GM23338 (cell line): ENCODE measurements at regions not wholly inside any gene's neighbourhood (a gene's known extent, or its start where the extent isn't known, plus 50 kb on each side); places are given as distances from the start of the nearest gene placed in this dataset.

Source experiments
- CREB1 ChIP-seq: fragments of 250-450 bp; sonication (Bioruptor Pico); IDR thresholded peaks from 2 replicates; pipeline ENCODE4 v1.5.0; 2020; ENCODE audit warnings: low read depth, mild to moderate bottlenecking, moderate library complexity
- EZH2 ChIP-seq: fragments of 200-600 bp; sonication (generic); IDR thresholded peaks from one replicate; pipeline ENCODE4 v1.8.0; 2017; ENCODE audit warnings: antibody characterized with exemption, mild to moderate bottlenecking, low read depth; ENCODE audit not compliant: unreplicated experiment
- EZH2phosphoT487 ChIP-seq: fragments of 200-600 bp; sonication (generic); IDR thresholded peaks from one replicate; pipeline ENCODE4 v1.8.1; 2018; ENCODE audit warnings: antibody characterized with exemption; ENCODE audit not compliant: unreplicated experiment
- JUNB ChIP-seq: IDR thresholded peaks from one replicate; pipeline ENCODE4 v1.6.1; 2016; ENCODE audit warnings: antibody characterized with exemption; ENCODE audit not compliant: unreplicated experiment
- NANOG ChIP-seq: IDR thresholded peaks from 2 replicates; pipeline ENCODE4 v1.6.1; 2016; ENCODE audit warnings: antibody characterized with exemption, borderline replicate concordance
- POLR2AphosphoS5 ChIP-seq: IDR thresholded peaks from 2 replicates; pipeline ENCODE4 v1.6.1; 2016; ENCODE audit warnings: antibody characterized with exemption, low read depth
- REST ChIP-seq: IDR thresholded peaks from one replicate; pipeline ENCODE4 v1.6.1; 2018; ENCODE audit warnings: antibody characterized with exemption; ENCODE audit not compliant: unreplicated experiment
- STAT1 ChIP-seq: IDR thresholded peaks from one replicate; pipeline ENCODE4 v1.6.1; 2016; ENCODE audit warnings: antibody characterized with exemption; ENCODE audit not compliant: unreplicated experiment
- ZNF114 ChIP-seq: fragments of 250-450 bp; sonication (Bioruptor Pico); IDR thresholded peaks from 2 replicates; pipeline ENCODE4 v1.5.0; 2020; ENCODE audit warnings: mild to moderate bottlenecking, moderate library complexity
- ZNF331 ChIP-seq: fragments of 250-450 bp; sonication (Bioruptor Pico); IDR thresholded peaks from 2 replicates; pipeline ENCODE4 v1.5.0; 2020; ENCODE audit warnings: low read depth, mild to moderate bottlenecking, moderate library complexity
- ZNF462 ChIP-seq: fragments of 250-450 bp; sonication (Bioruptor Pico); IDR thresholded peaks from 2 replicates; pipeline ENCODE4 v1.5.0; 2020; ENCODE audit warnings: mild to moderate bottlenecking, moderate library complexity
- TF ChIP-seq, protein P1 (sequence below), 2 experiments: fragments of 200-600 bp in 1 of 2; sonication (generic) in 1 of 2; conservative IDR thresholded peaks; 2 replicates each; pipeline versions ENCODE4 v1.5.1 to v1.6.1; 2016 to 2017; ENCODE audit warnings: antibody characterized with exemption in 2 of 2, low read depth in 2 of 2, mild to moderate bottlenecking in 2 of 2, moderate library complexity in 1 of 2
- TF ChIP-seq, protein P2 (sequence below): IDR thresholded peaks from 2 replicates; pipeline ENCODE4 v1.6.1; 2016; ENCODE audit warnings: antibody characterized with exemption

GRCh38 chr11:95692526-95693260 lies 96.9 kb downstream of the FAM76B start:
- TF ChIP-seq CREB1 = no peak
- TF ChIP-seq, protein P1, sequence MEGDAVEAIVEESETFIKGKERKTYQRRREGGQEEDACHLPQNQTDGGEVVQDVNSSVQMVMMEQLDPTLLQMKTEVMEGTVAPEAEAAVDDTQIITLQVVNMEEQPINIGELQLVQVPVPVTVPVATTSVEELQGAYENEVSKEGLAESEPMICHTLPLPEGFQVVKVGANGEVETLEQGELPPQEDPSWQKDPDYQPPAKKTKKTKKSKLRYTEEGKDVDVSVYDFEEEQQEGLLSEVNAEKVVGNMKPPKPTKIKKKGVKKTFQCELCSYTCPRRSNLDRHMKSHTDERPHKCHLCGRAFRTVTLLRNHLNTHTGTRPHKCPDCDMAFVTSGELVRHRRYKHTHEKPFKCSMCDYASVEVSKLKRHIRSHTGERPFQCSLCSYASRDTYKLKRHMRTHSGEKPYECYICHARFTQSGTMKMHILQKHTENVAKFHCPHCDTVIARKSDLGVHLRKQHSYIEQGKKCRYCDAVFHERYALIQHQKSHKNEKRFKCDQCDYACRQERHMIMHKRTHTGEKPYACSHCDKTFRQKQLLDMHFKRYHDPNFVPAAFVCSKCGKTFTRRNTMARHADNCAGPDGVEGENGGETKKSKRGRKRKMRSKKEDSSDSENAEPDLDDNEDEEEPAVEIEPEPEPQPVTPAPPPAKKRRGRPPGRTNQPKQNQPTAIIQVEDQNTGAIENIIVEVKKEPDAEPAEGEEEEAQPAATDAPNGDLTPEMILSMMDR (conservative IDR thresholded peaks at IDR 0.05; ENCODE audit: low read depth in 2 of 2) = no peak
- TF ChIP-seq EZH2 = no peak
- TF ChIP-seq POLR2AphosphoS5 = no peak
- TF ChIP-seq EZH2phosphoT487 = no peak
- no peak for TF ChIP-seq JUNB
- TF ChIP-seq REST = no peak
- TF ChIP-seq ZNF331 (CRISPR knock-in tag) = no peak
- no peak for TF ChIP-seq ZNF462 (CRISPR knock-in tag)
- no peak for TF ChIP-seq STAT1
- no peak for TF ChIP-seq ZNF114 (CRISPR knock-in tag)
- no peak for TF ChIP-seq NANOG
- TF ChIP-seq, protein P2, sequence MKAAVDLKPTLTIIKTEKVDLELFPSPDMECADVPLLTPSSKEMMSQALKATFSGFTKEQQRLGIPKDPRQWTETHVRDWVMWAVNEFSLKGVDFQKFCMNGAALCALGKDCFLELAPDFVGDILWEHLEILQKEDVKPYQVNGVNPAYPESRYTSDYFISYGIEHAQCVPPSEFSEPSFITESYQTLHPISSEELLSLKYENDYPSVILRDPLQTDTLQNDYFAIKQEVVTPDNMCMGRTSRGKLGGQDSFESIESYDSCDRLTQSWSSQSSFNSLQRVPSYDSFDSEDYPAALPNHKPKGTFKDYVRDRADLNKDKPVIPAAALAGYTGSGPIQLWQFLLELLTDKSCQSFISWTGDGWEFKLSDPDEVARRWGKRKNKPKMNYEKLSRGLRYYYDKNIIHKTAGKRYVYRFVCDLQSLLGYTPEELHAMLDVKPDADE = no peak
